ENCODE measurements at regions not wholly inside any gene's neighbourhood (a gene's known extent, or its start where the extent isn't known, plus 50 kb on each side); places are given as distances from the start of the nearest gene placed in this dataset.

DNA sequence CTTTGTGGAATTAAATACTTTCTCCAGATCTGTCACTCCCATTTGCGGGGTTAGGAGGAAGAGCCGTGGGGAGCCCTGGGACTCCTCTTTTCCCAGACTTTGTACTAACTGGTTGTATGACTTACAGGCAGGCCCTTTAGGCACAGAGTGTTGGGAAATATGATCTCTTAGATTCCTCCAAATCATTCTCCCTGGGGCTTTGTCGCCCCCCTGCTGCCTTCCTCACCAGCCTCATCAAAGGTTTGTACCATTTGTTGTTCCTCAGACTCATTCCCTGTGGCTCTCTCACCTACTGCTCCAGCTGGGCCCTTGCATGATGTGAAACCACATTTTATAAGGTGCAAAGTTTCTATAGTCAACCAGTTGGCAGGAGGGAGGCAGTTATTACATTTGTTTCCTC lies 56.4 kb downstream of the CRYGS start:
- TF ChIP-seq CTCF (IDR thresholded peaks at IDR 0.05) = no peak
- no peak for TF ChIP-seq POLR2A (IDR thresholded peaks at IDR 0.05)

Data from adrenal gland (tissue), 5 donors.